HG03095 (cell line): ENCODE measurements at regions not wholly inside any gene's neighbourhood (a gene's known extent, or its start where the extent isn't known, plus 50 kb on each side); places are given as distances from the start of the nearest gene placed in this dataset.

ENCODE experiments used
- ATAC-seq: cut with Tn5 transposase; IDR thresholded peaks from one replicate; pipeline ENCODE4 v1.9.1; 2021; ENCODE audit warnings: moderate library complexity; ENCODE audit not compliant: unreplicated experiment

DNA sequence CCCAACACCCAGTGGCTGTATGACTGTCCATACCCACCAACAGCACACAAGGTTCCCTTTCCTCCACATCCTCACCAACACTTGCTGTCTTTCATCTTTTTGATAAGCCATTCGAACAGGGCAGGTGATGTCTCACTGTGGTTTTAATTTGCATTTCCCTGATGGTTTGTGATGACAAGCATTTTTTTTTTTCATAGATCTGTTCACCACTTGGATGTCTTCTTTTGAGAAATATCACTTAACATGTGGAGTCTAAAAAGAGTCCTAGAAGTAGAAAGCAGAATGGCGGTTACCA is 198.1 kb upstream of the DIO3 start:
- ATAC-seq = no peak

- no peak for ATAC-seq
These were observed 197.4 kb upstream of the DIO3 start for GRCh38 chr14:101363880-101364391.

DNA sequence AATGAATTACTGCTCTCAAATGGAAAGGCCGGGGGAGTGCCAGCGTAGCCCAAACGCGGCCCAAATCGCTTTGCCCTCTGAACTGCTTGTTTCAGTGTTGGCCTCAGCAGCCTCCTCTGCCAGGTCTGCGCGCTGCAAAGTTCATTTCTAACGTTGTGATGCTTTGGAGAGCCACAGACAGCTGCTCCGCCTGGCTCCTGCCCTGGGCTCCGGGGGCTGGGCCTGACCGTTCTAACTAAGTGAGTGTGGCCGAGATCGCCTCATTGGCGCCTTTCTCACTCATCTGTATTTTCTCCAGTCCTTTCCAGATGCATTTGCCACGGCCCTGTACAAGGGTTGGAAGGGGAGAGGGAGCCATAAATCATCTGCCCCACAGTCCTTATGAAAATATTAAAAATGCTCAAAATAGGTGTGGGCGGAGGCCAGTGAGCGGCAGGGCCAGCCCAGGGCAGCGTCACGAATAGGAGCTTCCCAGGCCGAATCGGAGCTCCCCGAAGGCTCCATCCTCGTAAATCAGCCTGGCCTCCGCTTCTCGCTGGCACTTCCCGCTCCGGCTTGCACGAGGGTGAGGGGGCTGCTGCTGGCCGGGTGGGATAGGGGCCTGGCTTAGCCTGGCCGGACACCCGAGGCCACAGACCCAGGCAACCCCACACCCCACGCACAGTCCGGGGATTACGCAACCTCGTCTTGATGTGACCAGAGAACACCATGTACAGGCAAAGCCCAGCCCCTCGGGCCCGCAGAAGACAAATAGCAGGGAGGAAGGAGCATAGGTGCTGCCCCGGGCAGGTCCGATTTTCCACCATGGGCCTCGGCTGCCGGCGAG is 196.6 kb upstream of the DIO3 start:
- ATAC-seq = no peak

- ATAC-seq = no peak
These were observed 195.8 kb upstream of the DIO3 start for GRCh38 chr14:101365329-101366158.

GRCh38 chr14:101367421-101368261 is 193.7 kb upstream of the DIO3 start:
- no peak for ATAC-seq

GRCh38 chr14:101368629-101369028 is 192.7 kb upstream of the DIO3 start:
- ATAC-seq = no peak

DNA sequence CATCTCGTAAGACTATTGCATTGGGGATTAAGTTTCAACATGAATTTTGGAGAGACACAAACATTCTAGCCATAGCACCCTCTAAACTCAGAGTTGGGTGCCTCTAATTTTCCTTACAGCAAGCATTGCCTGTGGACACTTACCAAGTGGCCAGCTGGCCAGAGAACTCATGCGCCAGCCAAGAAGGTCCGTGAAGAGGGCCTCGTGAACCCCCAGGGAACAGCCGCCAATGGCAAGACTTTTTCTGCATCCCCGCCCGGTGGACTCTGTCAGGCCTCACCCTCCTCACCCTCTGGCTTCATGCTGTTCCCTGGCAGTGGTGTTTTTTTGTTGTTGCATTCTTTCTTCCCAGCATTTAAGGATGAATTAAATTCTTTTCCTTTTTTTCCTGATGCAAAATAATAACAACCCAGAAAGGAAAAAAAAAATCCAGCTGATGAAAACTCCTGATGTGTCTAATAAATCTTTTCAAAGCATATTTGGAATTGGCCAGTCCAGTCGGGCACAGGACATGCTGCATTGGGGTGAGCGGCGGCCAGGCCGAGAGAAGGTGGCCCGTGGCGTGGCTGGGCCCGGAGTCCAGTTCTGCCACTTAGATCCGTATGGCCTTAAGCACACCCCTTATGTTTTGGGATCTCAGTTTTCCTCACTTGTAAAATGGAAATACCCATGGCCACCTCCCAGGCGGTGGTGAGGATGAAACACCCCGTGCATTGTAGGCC is 191.9 kb upstream of the DIO3 start:
- ATAC-seq = no peak

- ATAC-seq = no peak
These were observed 191.2 kb upstream of the DIO3 start for GRCh38 chr14:101369916-101370592.

GRCh38 chr14:101370593-101371569 is 190.4 kb upstream of the DIO3 start:
- ATAC-seq = no peak

GRCh38 chr14:101371799-101372793 is 189.2 kb upstream of the DIO3 start:
- no peak for ATAC-seq

DNA sequence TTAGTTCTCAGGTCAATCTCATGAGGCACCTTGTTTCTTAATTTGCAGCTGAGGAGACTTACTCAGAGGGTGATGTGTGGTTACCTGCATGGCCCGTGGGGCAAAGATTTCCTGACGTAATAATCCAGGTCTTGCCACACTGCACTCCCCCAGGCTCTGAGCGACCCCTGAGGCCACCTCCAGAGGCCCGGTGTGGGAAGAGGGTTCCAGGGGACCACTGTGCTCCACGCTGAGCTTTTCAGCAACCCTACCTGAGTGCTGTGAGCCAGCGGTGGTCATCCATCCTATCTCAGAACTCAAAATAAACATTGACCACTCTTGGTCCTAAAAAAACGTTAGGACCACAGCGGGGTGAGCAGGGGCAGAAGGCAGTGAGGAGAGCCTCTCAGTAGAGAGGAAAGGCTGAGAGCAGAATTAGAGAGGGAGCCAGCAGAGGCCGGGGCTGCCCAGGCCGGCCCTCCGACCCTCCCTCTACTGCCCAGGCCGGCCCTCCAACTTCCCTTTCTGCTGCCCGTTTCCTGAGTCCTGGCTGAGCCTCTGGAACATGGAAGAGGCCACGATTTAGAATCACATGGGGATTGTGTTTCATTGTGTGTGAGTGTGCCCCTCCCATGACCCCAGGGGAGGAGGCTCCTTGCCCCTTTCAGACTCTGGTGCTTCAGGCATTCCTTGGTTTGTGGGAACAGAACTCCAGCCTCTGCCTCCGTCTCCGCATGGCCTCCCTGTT is 188.2 kb upstream of the DIO3 start:
- no peak for ATAC-seq

- ATAC-seq = no peak
These were observed 187.5 kb upstream of the DIO3 start for GRCh38 chr14:101373690-101374295.

DNA sequence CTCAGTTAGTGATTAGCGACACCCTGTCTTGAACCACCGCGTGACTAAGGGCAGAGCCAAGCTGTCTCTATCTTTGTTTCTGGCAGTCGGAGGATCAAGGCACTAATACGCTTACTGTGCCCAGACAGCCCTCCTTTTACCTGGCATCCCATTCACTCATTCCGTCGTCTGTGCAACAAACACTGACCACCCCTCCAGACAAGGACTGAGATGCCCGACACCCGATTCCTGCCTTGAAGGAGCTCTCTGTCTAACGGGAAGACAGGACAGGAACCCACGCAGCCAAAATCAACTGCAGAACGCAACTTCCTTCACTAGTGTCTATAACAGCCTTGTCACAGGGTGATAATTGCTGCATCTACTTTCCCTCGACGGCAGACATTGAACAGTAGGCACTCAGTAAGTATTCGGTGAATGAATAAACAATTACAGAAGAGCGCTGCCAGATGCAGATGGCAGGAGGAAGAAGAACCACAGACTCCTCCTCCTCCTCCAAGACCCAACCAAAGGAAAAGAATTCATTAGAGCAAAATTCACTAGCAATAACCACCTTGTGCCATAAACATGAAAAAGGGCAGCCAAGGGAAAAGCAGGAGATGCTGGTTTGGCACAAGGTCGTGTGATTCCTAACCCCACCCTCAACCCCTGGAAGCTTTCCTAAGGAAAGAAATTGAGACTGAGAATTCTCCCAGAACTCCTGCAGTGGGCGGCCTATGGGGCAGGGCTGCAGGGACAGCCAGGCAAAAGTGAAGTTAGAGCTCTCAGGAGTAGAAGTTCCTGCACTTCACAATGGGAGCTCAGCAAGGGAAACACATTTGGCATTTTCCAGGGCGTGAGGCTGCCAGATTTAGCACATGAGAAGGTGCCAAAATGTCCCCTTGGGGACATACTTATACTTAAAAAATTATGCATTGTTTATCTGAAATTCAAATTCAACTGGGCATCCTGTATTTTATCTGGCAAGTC is 186.6 kb upstream of the DIO3 start:
- no peak for ATAC-seq

- no peak for ATAC-seq
These were observed 184.2 kb upstream of the DIO3 start for GRCh38 chr14:101377069-101377468.

DNA sequence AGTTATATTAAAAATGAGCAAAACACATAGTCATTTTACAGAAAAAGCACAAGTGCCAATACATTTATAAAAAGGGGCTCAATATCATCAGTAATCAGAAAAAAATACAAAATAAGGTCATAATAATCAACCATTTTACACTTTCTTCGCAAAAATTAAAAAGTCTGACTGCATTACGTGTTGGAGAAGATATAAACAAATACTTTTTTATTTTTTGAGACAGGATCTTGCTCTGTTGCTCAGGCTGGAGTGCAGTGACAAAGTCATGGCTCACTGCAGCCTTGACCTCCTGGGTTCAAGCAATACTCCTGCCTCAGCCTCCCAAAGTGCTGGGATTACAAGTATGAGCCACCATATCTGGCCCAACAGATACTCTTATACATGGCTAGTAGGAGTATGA is 181.5 kb upstream of the DIO3 start:
- no peak for ATAC-seq
